ENCODE measurements at regions not wholly inside any gene's neighbourhood (a gene's known extent, or its start where the extent isn't known, plus 50 kb on each side); places are given as distances from the start of the nearest gene placed in this dataset.

GRCh38 chr2:6219906-6220305, 527.7 kb downstream of the SOX11 start:
- no peak for DNase-seq
- H3K4me1 ChIP-seq, result no peaks in the 10 kb centered on the region
- TF ChIP-seq CTCF (IDR thresholded peaks at IDR 0.05), result no peak
- H3K4me3 ChIP-seq, result no peak overlapping the region
- H3K36me3 ChIP-seq, result no peaks in the 10 kb centered on the region
- H3K9me3 ChIP-seq, result no peaks in the 10 kb centered on the region
- no peak overlapping the region for H3K9ac ChIP-seq (ENCODE audit: low read depth in 2 of 2, low read length in 2 of 2)
- H3K27me3 ChIP-seq, result no peaks in the 10 kb centered on the region
- no peak overlapping the region for H3K27ac ChIP-seq
- intact Hi-C loops (cut with DNase I), result no loop called here

GRCh38 chr2:6222296-6222695, 530.1 kb downstream of the SOX11 start:
- H3K9ac ChIP-seq (ENCODE audit: low read depth in 2 of 2, low read length in 2 of 2), result no peak overlapping the region
- no peak overlapping the region for H3K4me3 ChIP-seq
- TF ChIP-seq CTCF (IDR thresholded peaks at IDR 0.05), result no peak
- no peaks in the 10 kb centered on the region for H3K4me1 ChIP-seq
- H3K9me3 ChIP-seq, result no peaks in the 10 kb centered on the region
- no peaks in the 10 kb centered on the region for H3K27me3 ChIP-seq
- H3K27ac ChIP-seq, result no peak overlapping the region
- no peak for DNase-seq
- intact Hi-C loops (cut with DNase I), result no loop called here
- no peaks in the 10 kb centered on the region for H3K36me3 ChIP-seq

GRCh38 chr2:6224267-6224666, 532.1 kb downstream of the SOX11 start:
- H3K27me3 ChIP-seq, result no peaks in the 10 kb centered on the region
- DNase-seq, result no peak
- no peaks in the 10 kb centered on the region for H3K9me3 ChIP-seq
- no peak overlapping the region for H3K9ac ChIP-seq (ENCODE audit: low read depth in 2 of 2, low read length in 2 of 2)
- intact Hi-C loops (cut with DNase I), result no loop called here
- TF ChIP-seq CTCF (IDR thresholded peaks at IDR 0.05), result no peak
- H3K27ac ChIP-seq, result no peak overlapping the region
- no peaks in the 10 kb centered on the region for H3K36me3 ChIP-seq
- H3K4me1 ChIP-seq, result no peaks in the 10 kb centered on the region
- no peak overlapping the region for H3K4me3 ChIP-seq

- H3K9ac ChIP-seq (ENCODE audit: low read depth in 2 of 2, low read length in 2 of 2), result no peak overlapping the region
- DNase-seq, result no peak
- no peaks in the 10 kb centered on the region for H3K36me3 ChIP-seq
- no peak overlapping the region for H3K4me3 ChIP-seq
- H3K27me3 ChIP-seq, result no peaks in the 10 kb centered on the region
- intact Hi-C loops (cut with DNase I), result no loop called here
- no peak overlapping the region for H3K27ac ChIP-seq
- H3K4me1 ChIP-seq, result no peaks in the 10 kb centered on the region
- H3K9me3 ChIP-seq, result no peaks in the 10 kb centered on the region
- TF ChIP-seq CTCF (IDR thresholded peaks at IDR 0.05), result no peak
Measured at GRCh38 chr2:6228251-6228650, 536.1 kb downstream of the SOX11 start.

- intact Hi-C loops (cut with DNase I), result no loop called here
- Histone ChIP-seq H3K9ac (ENCODE audit: low read depth in 2 of 2, low read length in 2 of 2) (no peak overlapping the region), H3K4me1 (no peaks in the 10 kb centered on the region), H3K36me3 (no peaks in the 10 kb centered on the region), H3K27ac (no peak overlapping the region), H3K27me3 (no peaks in the 10 kb centered on the region), H3K9me3 (no peaks in the 10 kb centered on the region), H3K4me3 (no peak overlapping the region)
- TF ChIP-seq CTCF (IDR thresholded peaks at IDR 0.05), result no peak
- DNase-seq, result no peak
Measured at GRCh38 chr2:6231166-6231565, 539.0 kb downstream of the SOX11 start.

GRCh38 chr2:6233993-6234392, 541.8 kb downstream of the SOX11 start:
- H3K36me3 ChIP-seq, result no peaks in the 10 kb centered on the region
- H3K4me1 ChIP-seq, result no peaks in the 10 kb centered on the region
- no peaks in the 10 kb centered on the region for H3K9me3 ChIP-seq
- no peak for TF ChIP-seq CTCF (IDR thresholded peaks at IDR 0.05)
- no peak overlapping the region for H3K9ac ChIP-seq (ENCODE audit: low read depth in 2 of 2, low read length in 2 of 2)
- DNase-seq, result no peak
- no peak overlapping the region for H3K27ac ChIP-seq
- intact Hi-C loops (cut with DNase I), result no loop called here
- H3K4me3 ChIP-seq, result no peak overlapping the region
- H3K27me3 ChIP-seq, result no peaks in the 10 kb centered on the region
